ENCODE measurements at regions not wholly inside any gene's neighbourhood (a gene's known extent, or its start where the extent isn't known, plus 50 kb on each side); places are given as distances from the start of the nearest gene placed in this dataset.
"Not testable (repeated sequence)": the region's sequence is repeated elsewhere in the genome, so short reads cannot be mapped to it uniquely, and the experiment has no call there.

DNA sequence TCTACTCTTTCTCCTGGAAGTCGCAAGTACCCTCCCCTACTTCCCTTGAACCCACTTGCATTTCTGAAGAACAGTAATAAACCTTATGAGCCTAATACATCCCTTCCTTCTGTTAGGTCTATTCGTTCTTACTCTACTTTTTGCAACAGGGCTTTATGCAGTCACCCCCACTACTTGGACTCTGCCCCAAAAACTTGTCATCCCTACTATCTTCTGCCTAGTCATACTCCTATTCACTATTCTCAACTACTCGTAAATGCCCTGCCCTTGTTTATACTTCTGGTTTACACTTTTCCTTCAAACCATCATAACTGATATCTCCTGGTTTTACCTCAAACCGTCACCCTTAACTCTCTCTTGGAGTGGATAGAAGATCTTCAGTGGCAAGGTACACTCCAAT is 55.2 kb upstream of the SLIT2 start:
- no peak for DNase-seq

- no peak for DNase-seq
Observed at GRCh38 chr4:20195071-20195885, 56.4 kb upstream of the SLIT2 start.

GRCh38 chr4:20194123-20195013 is 57.3 kb upstream of the SLIT2 start:
- no peak for DNase-seq

GRCh38 chr4:20193141-20193936 is 58.4 kb upstream of the SLIT2 start:
- no peak for DNase-seq

DNA sequence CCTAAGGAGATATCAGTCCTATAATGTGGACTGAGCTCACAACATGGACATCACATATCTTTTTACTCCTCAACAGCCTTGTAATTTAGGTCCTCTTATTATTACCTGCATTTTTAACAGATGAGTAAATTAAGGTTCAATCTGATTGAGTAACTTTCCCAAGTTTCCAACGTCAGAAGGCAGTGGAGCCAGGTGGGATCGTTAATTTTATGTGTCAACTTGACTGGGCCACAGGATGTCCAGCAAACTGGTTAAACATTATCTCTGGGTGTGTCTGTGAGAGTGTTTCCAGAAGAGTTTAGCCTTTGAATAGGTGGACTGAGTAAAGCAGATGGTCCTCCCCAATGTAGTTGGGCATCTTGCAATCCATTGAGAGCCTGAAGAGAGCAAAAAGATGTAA is 59.0 kb upstream of the SLIT2 start:
- no peak for DNase-seq

- no peak for DNase-seq
Observed at GRCh38 chr4:20185103-20185502, 66.6 kb upstream of the SLIT2 start.

DNA sequence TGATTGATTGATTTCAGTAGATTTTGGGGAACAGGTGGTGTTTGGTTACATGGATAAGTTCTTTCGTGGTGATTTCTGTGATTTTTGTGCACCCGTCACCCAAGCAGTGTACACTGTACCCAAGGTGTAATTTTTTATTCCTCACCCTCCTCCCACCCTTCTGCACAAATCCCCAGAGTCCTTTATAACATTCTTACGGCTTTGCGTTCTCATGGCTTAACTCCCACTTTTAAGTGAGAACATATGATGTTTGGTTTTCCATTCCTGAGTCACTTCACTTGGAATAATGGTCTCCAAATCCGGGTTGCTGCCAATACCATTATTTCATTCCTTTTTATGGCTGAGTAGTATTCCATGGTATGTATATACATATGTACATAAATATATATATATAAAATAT is 68.6 kb upstream of the SLIT2 start:
- DNase-seq = not testable (repeated sequence)

GRCh38 chr4:20181926-20182325 is 69.8 kb upstream of the SLIT2 start:
- no peak for DNase-seq

DNA sequence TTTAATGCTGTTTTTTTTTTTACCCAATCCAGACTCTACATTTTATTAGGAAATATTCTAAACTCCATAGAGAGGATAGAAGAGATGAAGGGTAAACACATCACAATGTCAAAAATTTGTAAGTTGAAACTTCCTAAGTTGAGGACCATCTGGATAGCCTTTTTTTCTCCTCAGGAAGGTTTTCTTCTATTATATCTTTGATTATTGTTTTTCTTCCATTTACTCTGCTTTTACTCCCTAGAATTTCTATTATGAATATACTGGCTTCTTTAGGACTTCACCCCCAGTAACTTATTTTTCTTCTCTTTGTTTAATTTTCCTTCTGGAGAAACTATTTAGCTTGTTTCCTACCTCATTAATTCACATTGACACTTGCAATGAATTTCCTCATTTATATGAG is 71.2 kb upstream of the SLIT2 start:
- no peak for DNase-seq

GRCh38 chr4:20178902-20179576 is 72.7 kb upstream of the SLIT2 start:
- no peak for DNase-seq

GRCh38 chr4:20176881-20177280 is 74.8 kb upstream of the SLIT2 start:
- no peak for DNase-seq

- no peak for DNase-seq
Observed at GRCh38 chr4:20172070-20172760, 79.5 kb upstream of the SLIT2 start.

DNA sequence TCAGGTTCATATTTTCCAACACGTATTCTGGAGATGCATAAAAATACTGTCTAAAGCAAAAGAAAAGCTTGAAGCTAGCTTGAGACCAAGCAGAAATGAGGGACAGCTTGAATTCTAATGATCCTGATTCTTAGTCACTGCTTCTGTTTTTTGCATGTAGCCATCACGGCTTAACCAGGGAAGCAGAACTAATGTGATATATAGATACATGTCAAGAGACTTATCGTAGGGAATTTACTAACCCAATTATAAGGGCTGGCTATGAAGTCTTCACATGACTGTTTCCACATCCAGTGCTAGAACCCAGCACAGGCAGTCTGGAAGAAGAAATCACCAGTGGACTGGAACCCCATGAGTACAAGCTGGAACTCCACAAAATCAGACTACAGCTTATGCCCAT is 85.2 kb upstream of the SLIT2 start:
- DNase-seq = no peak

- DNase-seq = no peak
Observed at GRCh38 chr4:20159516-20159915, 92.2 kb upstream of the SLIT2 start.

DNA sequence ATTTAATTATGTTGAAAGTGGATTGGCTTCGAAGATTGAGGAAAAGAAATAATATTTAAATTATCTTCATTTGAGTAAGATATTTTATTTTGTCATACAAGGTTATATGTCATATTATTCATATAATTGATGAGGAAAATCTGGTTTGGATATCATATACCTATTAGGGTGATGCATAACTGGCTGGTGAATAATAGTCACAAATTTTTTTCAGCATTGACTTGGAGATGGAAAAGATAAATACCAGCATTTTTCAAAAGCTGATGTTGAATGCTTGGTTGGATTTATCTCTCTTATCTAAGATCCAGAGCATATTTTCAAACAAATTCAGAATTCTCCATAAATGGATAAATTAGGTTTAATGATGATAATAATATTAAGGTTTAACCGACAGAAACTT is 93.5 kb upstream of the SLIT2 start:
- DNase-seq = no peak

GRCh38 chr4:20151436-20151835 is 100.3 kb upstream of the SLIT2 start:
- DNase-seq = no peak

GRCh38 chr4:20149143-20149542 is 102.6 kb upstream of the SLIT2 start:
- not testable (repeated sequence) for DNase-seq

DNA sequence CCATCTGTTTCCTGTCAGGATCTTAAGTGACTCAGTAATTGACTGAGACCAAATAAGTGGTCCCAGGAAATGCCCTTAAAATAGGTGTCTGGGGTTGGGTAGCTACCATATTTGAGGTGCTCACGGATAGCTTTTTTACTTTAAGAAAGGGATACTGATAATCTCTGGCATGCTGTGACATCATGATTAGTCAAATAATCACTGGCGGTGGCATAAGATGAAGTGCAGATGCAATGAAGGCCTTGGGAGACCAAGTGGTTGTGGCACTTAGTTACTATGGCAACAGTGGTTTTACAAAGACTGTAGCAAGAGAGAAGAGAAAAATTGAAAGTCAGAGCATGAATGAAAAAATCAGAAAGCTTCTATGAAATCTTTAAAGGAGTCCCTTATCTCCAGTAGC is 114.5 kb upstream of the SLIT2 start:
- no peak for DNase-seq

DNA sequence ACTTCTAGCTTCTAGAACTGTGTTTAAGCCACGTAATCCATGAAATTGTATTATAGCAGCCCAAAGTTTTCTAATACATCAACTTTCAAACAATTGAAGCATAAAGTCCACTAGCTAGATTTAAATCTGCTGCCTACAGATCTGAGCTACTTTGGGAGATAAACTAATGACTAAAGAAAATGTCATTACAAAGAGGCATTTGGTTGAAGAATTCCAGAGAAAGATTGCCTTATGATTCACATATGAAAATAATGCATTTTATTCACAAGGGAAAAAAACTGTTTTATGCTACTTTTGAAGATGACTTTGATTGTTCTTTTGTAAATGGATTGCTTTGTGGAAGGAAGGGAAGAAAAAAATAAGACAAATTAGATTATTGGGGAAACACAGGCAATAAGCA is 124.1 kb upstream of the SLIT2 start:
- DNase-seq = no peak

GRCh38 chr4:20126906-20127305 is 124.8 kb upstream of the SLIT2 start:
- no peak for DNase-seq

DNA sequence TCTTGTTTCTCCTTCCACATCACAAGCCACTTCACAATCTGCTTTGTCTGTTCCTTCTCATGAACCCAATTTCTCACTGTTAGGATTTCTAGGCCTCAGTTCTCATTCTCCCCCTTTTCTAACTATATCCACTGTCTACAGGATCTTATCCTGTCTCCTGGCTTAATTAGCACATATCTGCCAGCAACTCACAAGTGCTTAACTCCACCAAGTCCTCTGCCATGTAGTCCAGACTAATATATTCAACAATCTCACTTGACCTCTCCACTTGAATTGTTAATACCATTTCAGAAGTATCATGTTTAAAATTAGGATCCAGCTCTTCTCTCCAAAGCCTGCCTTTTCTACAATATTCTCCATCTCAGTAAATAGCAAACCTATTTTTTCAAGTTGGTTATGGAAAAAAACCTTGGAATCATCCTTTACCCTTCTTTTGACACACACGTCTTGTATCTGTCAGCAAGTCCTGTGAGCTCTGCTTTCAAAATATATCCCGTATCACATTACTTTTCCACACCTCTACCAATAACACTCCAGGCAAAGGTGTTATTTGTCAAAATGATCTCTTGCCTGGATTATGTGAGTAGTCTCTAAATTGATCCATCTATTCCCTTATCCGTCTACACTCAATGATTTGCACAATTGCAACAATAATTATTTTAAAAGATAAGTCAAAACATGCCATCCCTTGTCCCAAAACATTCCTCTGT is 127.2 kb upstream of the SLIT2 start:
- no peak for DNase-seq

Data from activated T-cell treated with anti-CD3 and anti-CD28 coated beads, Interleukin-2, amount 50 U/mL, for 48 hours (primary cell).